ENCODE measurements at regions not wholly inside any gene's neighbourhood (a gene's known extent, or its start where the extent isn't known, plus 50 kb on each side); places are given as distances from the start of the nearest gene placed in this dataset.

- TF ChIP-seq GATA2 (CRISPR knock-in tag; IDR thresholded peaks at IDR 0.05) = no peak
- TF ChIP-seq EZH2phosphoT487 (IDR thresholded peaks at IDR 0.05; ENCODE audit: borderline replicate concordance, low read depth) = no peak
- no peak for TF ChIP-seq RXRA (IDR thresholded peaks at IDR 0.05; ENCODE audit: borderline replicate concordance, low read depth)
- TF ChIP-seq FOXM1 (IDR thresholded peaks at IDR 0.05; ENCODE audit: low read depth) = no peak
- TF ChIP-seq POLR2AphosphoS5 (IDR thresholded peaks at IDR 0.05; ENCODE audit: low read depth, low read length) = no peak
- no peak for TF ChIP-seq CTCF (IDR thresholded peaks at IDR 0.05)
- no peak for TF ChIP-seq FOSL2 (IDR thresholded peaks at IDR 0.05; ENCODE audit: borderline replicate concordance, low read depth)
- no peak for TF ChIP-seq MAX (IDR thresholded peaks at IDR 0.05; ENCODE audit: low read depth)
- TF ChIP-seq SIN3A (IDR thresholded peaks at IDR 0.05; ENCODE audit: borderline replicate concordance, low read depth, low read length) = no peak
- no peak for TF ChIP-seq USF2 (IDR thresholded peaks at IDR 0.05; ENCODE audit: borderline replicate concordance, low read depth, low read length)
- no peak for TF ChIP-seq TAF1 (IDR thresholded peaks at IDR 0.05; ENCODE audit: borderline replicate concordance, low read depth, low read length)
- TF ChIP-seq EP300 (IDR thresholded peaks at IDR 0.05; ENCODE audit: borderline replicate concordance in 1 of 2, low read depth in 1 of 2, low read length in 1 of 2) = no peak
- no peak for TF ChIP-seq RAD21 (IDR thresholded peaks at IDR 0.05; ENCODE audit: low read length)
- no peak for TF ChIP-seq ELF1 (IDR thresholded peaks at IDR 0.05)
Observed at GRCh38 chr2:129759472-129760010, 219.9 kb upstream of the RAB6C start.

Measured in SK-N-SH (cell line).